IPS-NIHi11 (cell line): ENCODE measurements at regions not wholly inside any gene's neighbourhood (a gene's known extent, or its start where the extent isn't known, plus 50 kb on each side); places are given as distances from the start of the nearest gene placed in this dataset.

Experiments used
- DNase-seq: peaks from one replicate; pipeline ENCODE4 v3.0.0; 2012; ENCODE audit warnings: mixed read lengths, low spot score

- no peak for DNase-seq
Observed at GRCh38 chr3:110752307-110752706, 319.3 kb upstream of the NECTIN3 start.

GRCh38 chr3:110753516-110753915 is 318.1 kb upstream of the NECTIN3 start:
- DNase-seq = no peak

GRCh38 chr3:110754212-110754916 is 317.3 kb upstream of the NECTIN3 start:
- no peak for DNase-seq

GRCh38 chr3:110755345-110755744 is 316.3 kb upstream of the NECTIN3 start:
- DNase-seq = no peak

- no peak for DNase-seq
Observed at GRCh38 chr3:110756705-110757104, 314.9 kb upstream of the NECTIN3 start.

- no peak for DNase-seq
Observed at GRCh38 chr3:110758208-110758607, 313.4 kb upstream of the NECTIN3 start.

GRCh38 chr3:110767156-110767555 is 304.5 kb upstream of the NECTIN3 start:
- no peak for DNase-seq

- no peak for DNase-seq
Observed at GRCh38 chr3:110767838-110768237, 303.8 kb upstream of the NECTIN3 start.

- DNase-seq = peak; percentile 14
Observed at GRCh38 chr3:110773413-110773954, 298.1 kb upstream of the NECTIN3 start.

- DNase-seq = no peak
Observed at GRCh38 chr3:110774496-110775265, 296.9 kb upstream of the NECTIN3 start.

GRCh38 chr3:110779581-110779980 is 292.0 kb upstream of the NECTIN3 start:
- no peak for DNase-seq

- no peak for DNase-seq
Observed at GRCh38 chr3:110783541-110783940, 288.1 kb upstream of the NECTIN3 start.

GRCh38 chr3:110788794-110789193 is 282.8 kb upstream of the NECTIN3 start:
- no peak for DNase-seq

- no peak for DNase-seq
Observed at GRCh38 chr3:110789315-110789714, 282.3 kb upstream of the NECTIN3 start.

GRCh38 chr3:110790631-110791030 is 281.0 kb upstream of the NECTIN3 start:
- no peak for DNase-seq

- DNase-seq = no peak
Observed at GRCh38 chr3:110791995-110792686, 279.5 kb upstream of the NECTIN3 start.

- no peak for DNase-seq
Observed at GRCh38 chr3:110793611-110794010, 278.0 kb upstream of the NECTIN3 start.

GRCh38 chr3:110795163-110795562 is 276.5 kb upstream of the NECTIN3 start:
- no peak for DNase-seq

- DNase-seq = no peak
Observed at GRCh38 chr3:110799271-110799670, 272.3 kb upstream of the NECTIN3 start.

- DNase-seq = no peak
Observed at GRCh38 chr3:110804856-110805255, 266.8 kb upstream of the NECTIN3 start.

- DNase-seq = no peak
Observed at GRCh38 chr3:110806924-110807323, 264.7 kb upstream of the NECTIN3 start.

- DNase-seq = no peak
Observed at GRCh38 chr3:110808630-110809029, 263.0 kb upstream of the NECTIN3 start.

- no peak for DNase-seq
Observed at GRCh38 chr3:110810356-110810755, 261.3 kb upstream of the NECTIN3 start.
